ENCODE measurements at regions not wholly inside any gene's neighbourhood (a gene's known extent, or its start where the extent isn't known, plus 50 kb on each side); places are given as distances from the start of the nearest gene placed in this dataset.

DNA sequence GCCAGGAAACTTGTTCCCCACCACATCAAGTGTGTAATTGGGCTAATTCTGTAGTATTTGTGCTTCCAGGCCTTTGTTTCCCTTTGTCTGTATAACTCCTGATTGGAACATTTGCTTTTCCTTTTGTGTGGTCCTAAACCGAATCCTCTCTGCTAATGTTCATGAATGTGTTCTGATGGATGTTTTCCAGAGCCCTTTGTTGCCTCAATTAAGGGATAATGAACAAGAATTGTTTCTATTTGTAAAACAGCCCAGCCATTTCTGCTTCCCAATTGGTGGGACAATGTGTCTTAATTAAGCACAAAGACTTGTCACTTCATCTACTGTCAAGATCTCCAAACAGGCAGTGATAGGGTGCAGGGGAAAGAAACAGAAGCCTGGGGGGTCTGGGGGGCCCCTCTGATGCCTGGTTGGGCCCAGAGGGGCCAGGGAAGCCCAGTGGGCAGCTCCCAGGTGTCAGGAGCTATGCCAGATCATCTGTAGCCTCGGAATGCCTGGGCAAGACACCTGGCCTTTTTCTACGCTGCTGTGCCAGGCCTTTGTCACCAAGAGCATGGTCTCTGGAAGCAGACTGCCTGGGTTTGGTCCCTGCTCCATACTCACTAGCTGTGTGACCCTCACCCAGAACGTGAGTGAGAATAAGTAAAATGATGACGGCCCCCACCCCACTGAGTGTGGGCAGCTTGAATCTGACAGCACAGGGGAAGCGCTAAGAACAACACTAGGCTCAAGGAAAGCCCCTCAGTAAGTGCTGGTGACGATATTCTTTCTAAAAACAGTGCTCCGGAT, 116.6 kb upstream of the PRR20G start:
- TF ChIP-seq CTCF (conservative IDR thresholded peaks at IDR 0.05; ENCODE audit: control insufficient read depth, insufficient read depth, low read depth, low read length) = no peak
- DNase-seq (ENCODE audit: low read depth) = no peak
- no peak overlapping the region for H3K4me3 ChIP-seq (ENCODE audit: control insufficient read depth, low read depth, low read length)

- TF ChIP-seq CTCF (conservative IDR thresholded peaks at IDR 0.05; ENCODE audit: control insufficient read depth, insufficient read depth, low read depth, low read length) = no peak
- no peak for DNase-seq (ENCODE audit: low read depth)
- no peak overlapping the region for H3K4me3 ChIP-seq (ENCODE audit: control insufficient read depth, low read depth, low read length)
These were observed 115.9 kb upstream of the PRR20G start for GRCh38 chr3:127403795-127404194.

- no peak overlapping the region for H3K4me3 ChIP-seq (ENCODE audit: control insufficient read depth, low read depth, low read length)
- no peak for DNase-seq (ENCODE audit: low read depth)
- TF ChIP-seq CTCF (conservative IDR thresholded peaks at IDR 0.05; ENCODE audit: control insufficient read depth, insufficient read depth, low read depth, low read length) = no peak
These were observed 111.3 kb upstream of the PRR20G start for GRCh38 chr3:127399154-127399553.

DNA sequence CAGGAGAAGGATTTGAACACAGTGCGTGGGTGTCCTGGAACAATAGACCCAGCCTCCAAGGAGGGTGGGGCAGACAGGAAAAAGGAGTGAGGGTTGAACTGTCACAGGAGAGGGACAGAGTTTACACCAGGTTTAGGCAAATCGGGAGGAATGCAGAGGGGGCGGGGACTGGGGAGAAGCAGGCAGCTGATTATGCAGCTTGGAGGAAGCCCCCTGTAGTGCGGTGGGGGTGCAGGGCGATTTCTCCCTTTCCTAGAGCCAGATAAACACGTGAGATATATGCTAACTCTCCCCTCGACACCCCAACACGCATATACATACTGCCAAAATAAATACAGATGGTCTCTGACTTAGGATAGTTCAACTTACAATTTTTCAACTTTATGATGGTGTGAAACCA, 108.6 kb upstream of the PRR20G start:
- TF ChIP-seq CTCF (conservative IDR thresholded peaks at IDR 0.05; ENCODE audit: control insufficient read depth, insufficient read depth, low read depth, low read length) = no peak
- no peak overlapping the region for H3K4me3 ChIP-seq (ENCODE audit: control insufficient read depth, low read depth, low read length)
- DNase-seq (ENCODE audit: low read depth) = no peak

DNA sequence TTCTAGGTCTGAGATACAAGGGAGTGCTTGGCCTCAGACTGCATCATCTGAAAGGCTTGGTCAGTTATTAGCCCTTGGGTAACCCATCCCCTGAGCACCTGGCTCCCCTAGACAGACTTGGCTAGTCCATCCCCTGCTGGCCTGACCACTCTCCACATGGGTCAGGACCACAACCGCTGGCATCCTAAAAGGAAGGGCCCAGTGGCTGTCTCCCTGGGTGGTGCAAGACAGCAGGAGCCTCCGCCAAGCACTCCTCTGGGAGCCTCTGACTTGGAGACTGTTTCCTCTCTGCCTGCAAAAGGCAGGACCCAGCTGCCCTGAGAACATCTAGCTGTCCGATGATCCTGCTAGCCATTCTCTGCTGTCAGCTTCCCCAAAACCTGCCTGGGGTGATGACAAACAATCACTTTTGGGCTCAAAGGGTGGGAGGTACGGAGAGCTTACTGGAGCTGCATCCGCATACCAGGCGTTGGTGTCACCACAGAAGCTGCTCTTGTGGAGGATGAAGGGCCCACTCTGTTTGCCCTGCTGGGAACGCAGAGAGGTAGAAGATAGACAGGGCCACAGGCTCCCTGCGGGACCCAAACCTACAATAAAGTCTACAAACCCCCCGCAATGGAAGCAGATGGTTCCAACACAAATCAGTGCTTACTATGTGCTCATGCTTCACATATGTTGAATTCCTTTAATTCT, 108.0 kb upstream of the PRR20G start:
- no peak for DNase-seq (ENCODE audit: low read depth)
- no peak overlapping the region for H3K4me3 ChIP-seq (ENCODE audit: control insufficient read depth, low read depth, low read length)
- no peak for TF ChIP-seq CTCF (conservative IDR thresholded peaks at IDR 0.05; ENCODE audit: control insufficient read depth, insufficient read depth, low read depth, low read length)

GRCh38 chr3:127394984-127395662, 107.3 kb upstream of the PRR20G start:
- H3K4me3 ChIP-seq (ENCODE audit: control insufficient read depth, low read depth, low read length) = no peak overlapping the region
- TF ChIP-seq CTCF (conservative IDR thresholded peaks at IDR 0.05; ENCODE audit: control insufficient read depth, insufficient read depth, low read depth, low read length) = no peak
- DNase-seq (ENCODE audit: low read depth) = no peak
